ENCODE measurements at regions not wholly inside any gene's neighbourhood (a gene's known extent, or its start where the extent isn't known, plus 50 kb on each side); places are given as distances from the start of the nearest gene placed in this dataset.

- H3K4me3 ChIP-seq (ENCODE audit: low read depth, low read length) = no peak overlapping the region
- H3K27me3 ChIP-seq (ENCODE audit: control insufficient read depth, insufficient read depth, low read length) = no peaks in the 10 kb centered on the region
- no peak for TF ChIP-seq CTCF (IDR thresholded peaks at IDR 0.05; ENCODE audit: insufficient read depth, low read length, poor library complexity, severe bottlenecking)
- DNase-seq (ENCODE audit: low read depth) = no peak
- H3K36me3 ChIP-seq (ENCODE audit: control insufficient read depth, insufficient read depth, low read length) = no peaks in the 10 kb centered on the region
Observed at GRCh38 chr2:43102366-43103092, 123.9 kb downstream of the ZFP36L2 start.

GRCh38 chr2:43101751-43102150 is 124.7 kb downstream of the ZFP36L2 start:
- Histone ChIP-seq H3K36me3 (ENCODE audit: control insufficient read depth, insufficient read depth, low read length) (no peaks in the 10 kb centered on the region), H3K27me3 (ENCODE audit: control insufficient read depth, insufficient read depth, low read length) (no peaks in the 10 kb centered on the region), H3K4me3 (ENCODE audit: low read depth, low read length) (no peak overlapping the region)
- TF ChIP-seq CTCF (IDR thresholded peaks at IDR 0.05; ENCODE audit: insufficient read depth, low read length, poor library complexity, severe bottlenecking) = no peak
- DNase-seq (ENCODE audit: low read depth) = no peak

- Histone ChIP-seq H3K4me3 (ENCODE audit: low read depth, low read length) (peak overlapping the region; percentile 26), H3K36me3 (ENCODE audit: control insufficient read depth, insufficient read depth, low read length) (no peaks in the 10 kb centered on the region), H3K27me3 (ENCODE audit: control insufficient read depth, insufficient read depth, low read length) (no peaks in the 10 kb centered on the region)
- no peak for TF ChIP-seq CTCF (IDR thresholded peaks at IDR 0.05; ENCODE audit: insufficient read depth, low read length, poor library complexity, severe bottlenecking)
- DNase-seq (ENCODE audit: low read depth) = no peak
Observed at GRCh38 chr2:43100883-43101662, 125.3 kb downstream of the ZFP36L2 start.

GRCh38 chr2:43100362-43100882 is 126.0 kb downstream of the ZFP36L2 start:
- Histone ChIP-seq H3K36me3 (ENCODE audit: control insufficient read depth, insufficient read depth, low read length) (no peaks in the 10 kb centered on the region), H3K4me3 (ENCODE audit: low read depth, low read length) (peak overlapping the region; percentile 26), H3K27me3 (ENCODE audit: control insufficient read depth, insufficient read depth, low read length) (no peaks in the 10 kb centered on the region)
- DNase-seq (ENCODE audit: low read depth) = no peak
- TF ChIP-seq CTCF (IDR thresholded peaks at IDR 0.05; ENCODE audit: insufficient read depth, low read length, poor library complexity, severe bottlenecking) = no peak

- H3K36me3 ChIP-seq (ENCODE audit: control insufficient read depth, insufficient read depth, low read length) = no peaks in the 10 kb centered on the region
- H3K27me3 ChIP-seq (ENCODE audit: control insufficient read depth, insufficient read depth, low read length) = no peaks in the 10 kb centered on the region
- no peak overlapping the region for H3K4me3 ChIP-seq (ENCODE audit: low read depth, low read length)
- no peak for TF ChIP-seq CTCF (IDR thresholded peaks at IDR 0.05; ENCODE audit: insufficient read depth, low read length, poor library complexity, severe bottlenecking)
- DNase-seq (ENCODE audit: low read depth) = no peak
Observed at GRCh38 chr2:43099797-43100196, 126.6 kb downstream of the ZFP36L2 start.
